Astrocyte of the cerebellum (primary cell): ENCODE measurements at regions not wholly inside any gene's neighbourhood (a gene's known extent, or its start where the extent isn't known, plus 50 kb on each side); places are given as distances from the start of the nearest gene placed in this dataset.

ENCODE experiments used
- DNase-seq: peaks from one replicate; pipeline ENCODE4 v3.0.0-alpha.2; 2011; ENCODE audit warnings: low read depth
- H3K4me3 ChIP-seq: 2 replicates; pipeline ENCODE4 v1.5.1; 2011; ENCODE audit warnings: mild to moderate bottlenecking, low read depth, low read length, moderate library complexity
- in situ Hi-C: cut with HindIII; loops from 2 replicates; pipeline ENCODE4 v1.10.0; 2017; ENCODE audit warnings: low sequenced_read_pairs
- TF ChIP-seq, protein P1 (sequence below): IDR thresholded peaks from 2 replicates; pipeline ENCODE4 v1.5.1; 2012; ENCODE audit warnings: low read length, low read depth, moderate library complexity, mild to moderate bottlenecking; ENCODE audit errors: missing control alignments

DNA sequence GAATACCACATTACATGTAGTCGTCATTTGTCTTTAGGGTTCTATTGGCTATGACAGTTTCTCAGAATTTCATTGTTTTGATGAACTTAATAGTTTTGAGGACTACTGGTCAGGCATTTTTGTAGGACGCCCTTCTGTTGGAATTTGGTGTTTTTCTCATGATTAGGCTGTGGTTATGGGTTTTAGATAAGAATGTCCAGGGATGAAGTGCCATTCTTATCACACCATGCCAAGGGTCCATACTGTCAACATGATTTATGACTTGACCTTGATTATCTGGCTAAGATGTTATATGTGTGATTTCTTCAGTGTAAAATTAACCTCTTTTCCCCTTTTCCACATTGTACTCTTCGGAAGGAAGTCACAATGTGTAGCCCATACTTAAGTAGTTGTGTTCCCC, 135.3 kb downstream of the DIPK2A start:
- TF ChIP-seq, protein P1, sequence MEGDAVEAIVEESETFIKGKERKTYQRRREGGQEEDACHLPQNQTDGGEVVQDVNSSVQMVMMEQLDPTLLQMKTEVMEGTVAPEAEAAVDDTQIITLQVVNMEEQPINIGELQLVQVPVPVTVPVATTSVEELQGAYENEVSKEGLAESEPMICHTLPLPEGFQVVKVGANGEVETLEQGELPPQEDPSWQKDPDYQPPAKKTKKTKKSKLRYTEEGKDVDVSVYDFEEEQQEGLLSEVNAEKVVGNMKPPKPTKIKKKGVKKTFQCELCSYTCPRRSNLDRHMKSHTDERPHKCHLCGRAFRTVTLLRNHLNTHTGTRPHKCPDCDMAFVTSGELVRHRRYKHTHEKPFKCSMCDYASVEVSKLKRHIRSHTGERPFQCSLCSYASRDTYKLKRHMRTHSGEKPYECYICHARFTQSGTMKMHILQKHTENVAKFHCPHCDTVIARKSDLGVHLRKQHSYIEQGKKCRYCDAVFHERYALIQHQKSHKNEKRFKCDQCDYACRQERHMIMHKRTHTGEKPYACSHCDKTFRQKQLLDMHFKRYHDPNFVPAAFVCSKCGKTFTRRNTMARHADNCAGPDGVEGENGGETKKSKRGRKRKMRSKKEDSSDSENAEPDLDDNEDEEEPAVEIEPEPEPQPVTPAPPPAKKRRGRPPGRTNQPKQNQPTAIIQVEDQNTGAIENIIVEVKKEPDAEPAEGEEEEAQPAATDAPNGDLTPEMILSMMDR = no peak
- no peak overlapping the region for H3K4me3 ChIP-seq
- DNase-seq = no peak
- in situ Hi-C loops = no loop called here

DNA sequence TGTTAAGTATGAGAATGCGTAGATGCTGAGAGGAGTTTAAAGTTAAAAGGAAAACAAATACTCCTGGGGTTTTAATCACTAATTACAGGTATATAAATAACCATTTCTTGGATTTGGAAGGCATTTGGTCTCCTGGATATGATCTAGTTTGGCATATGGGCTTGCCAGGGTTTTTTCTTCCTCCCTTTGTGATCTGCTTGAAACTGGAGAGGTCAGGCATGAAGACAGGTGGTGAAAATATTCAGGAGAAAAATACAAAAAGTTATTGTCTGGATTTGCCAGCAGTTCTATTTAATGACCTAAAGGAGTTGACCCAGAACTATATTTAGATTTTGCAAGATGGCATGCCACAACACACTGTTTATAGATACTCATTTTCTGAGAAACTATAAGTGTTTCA, 136.3 kb downstream of the DIPK2A start:
- in situ Hi-C loops = no loop called here
- H3K4me3 ChIP-seq = no peak overlapping the region
- TF ChIP-seq, protein P1 = no peak
- no peak for DNase-seq

DNA sequence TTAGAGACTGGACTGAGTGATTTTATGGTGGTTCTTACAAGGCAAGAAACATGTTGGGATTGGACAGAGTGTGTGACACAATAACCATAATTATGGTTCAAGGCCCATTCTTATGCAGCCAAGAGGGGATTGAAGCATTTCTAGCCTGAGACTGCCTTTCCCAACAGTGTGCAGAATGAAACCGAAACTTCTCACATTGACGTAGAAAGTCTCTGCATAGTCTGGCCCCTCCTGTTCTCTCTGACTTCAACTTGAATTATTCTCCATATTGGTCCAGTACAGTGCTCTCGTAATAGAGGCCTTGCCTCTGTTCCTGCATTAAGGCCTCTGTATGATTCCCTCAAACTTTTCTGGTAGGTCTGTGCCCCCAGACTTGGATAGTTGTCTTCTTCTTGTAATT, 138.3 kb downstream of the DIPK2A start:
- in situ Hi-C loops = no loop called here
- no peak overlapping the region for H3K4me3 ChIP-seq
- DNase-seq = no peak
- TF ChIP-seq, protein P1 = no peak

DNA sequence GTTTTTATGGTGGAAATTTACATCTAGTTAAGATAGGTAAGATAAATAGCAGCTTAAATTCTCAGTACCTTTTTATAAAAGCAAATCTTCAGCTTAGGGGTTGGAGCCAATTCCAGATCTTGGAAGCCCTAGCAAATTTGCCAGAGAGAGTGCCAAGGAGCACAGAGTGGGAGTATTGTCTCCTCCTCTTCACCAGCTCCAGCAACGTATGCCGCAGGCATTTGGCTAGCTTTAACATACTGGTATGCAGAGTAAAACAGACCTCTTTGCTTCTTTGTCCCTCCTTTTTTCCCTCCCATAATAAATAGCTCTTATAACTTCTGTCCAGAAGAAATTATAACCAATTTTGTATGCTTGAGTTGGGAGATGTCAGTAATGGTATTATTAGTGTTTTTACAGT, 140.4 kb downstream of the DIPK2A start:
- TF ChIP-seq, protein P1 = no peak
- in situ Hi-C loops = no loop called here
- no peak for DNase-seq
- no peak overlapping the region for H3K4me3 ChIP-seq

DNA sequence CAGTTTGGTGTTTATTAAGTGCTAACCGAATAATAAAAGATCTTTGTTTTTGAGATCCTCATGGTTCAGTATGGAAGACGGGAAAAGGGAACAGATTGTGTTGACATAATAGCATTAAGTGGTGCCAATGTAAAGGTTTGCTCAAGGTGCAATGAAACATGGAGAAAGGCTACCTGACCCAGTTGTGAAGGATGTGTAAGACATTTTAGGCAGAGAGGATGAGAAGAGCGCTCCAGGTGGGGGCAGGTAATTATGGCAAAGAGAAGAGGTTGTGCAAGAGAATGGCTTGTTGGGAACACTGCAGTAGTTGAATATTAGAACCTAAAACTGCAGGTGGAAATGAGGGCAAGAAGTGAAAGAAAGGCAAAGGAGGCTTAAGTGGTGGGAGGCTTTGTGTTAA, 140.8 kb downstream of the DIPK2A start:
- in situ Hi-C loops = no loop called here
- no peak overlapping the region for H3K4me3 ChIP-seq
- DNase-seq = no peak
- TF ChIP-seq, protein P1 = no peak

DNA sequence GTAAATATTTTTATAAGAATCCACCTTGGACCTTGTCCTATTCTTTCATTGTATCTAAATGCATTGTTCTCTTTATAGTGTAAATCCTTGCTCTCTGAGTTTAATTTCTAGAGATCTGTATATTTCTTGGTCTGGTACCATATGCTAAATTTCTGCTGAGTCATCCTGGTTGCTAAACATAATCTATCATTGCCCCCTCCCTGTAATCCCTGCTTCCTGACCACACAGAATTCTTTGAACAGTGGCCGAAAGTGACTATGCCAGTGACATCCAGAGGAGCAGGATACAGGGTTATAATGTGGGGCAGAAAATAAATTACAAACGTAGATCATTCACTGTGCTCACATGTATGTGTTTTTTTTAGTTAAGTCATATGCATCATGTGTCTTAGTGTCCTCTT, 143.1 kb downstream of the DIPK2A start:
- in situ Hi-C loops = no loop called here
- no peak for DNase-seq
- H3K4me3 ChIP-seq = no peak overlapping the region
- TF ChIP-seq, protein P1 = no peak

DNA sequence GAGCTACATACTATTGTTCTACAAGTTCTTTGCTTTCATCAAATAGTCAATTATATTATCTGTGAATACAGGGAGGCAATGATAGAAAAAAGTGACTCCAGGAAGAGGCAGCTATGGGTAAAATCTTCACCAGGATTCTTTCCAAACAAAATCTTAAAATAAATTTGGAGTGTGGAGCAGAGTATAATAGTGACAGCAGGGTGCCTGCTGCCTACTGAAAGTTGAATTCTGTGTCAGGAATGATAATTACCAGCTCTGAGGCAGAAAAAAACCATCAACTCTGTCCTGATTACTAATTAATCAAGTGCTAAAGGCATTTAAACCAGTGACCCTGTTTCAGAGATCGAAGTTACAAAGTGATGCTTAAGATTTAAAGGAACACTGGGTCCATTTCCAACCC, 148.0 kb downstream of the DIPK2A start:
- in situ Hi-C loops = no loop called here
- no peak for DNase-seq
- TF ChIP-seq, protein P1 = no peak
- no peak overlapping the region for H3K4me3 ChIP-seq
